B cell (primary cell): ENCODE measurements at regions not wholly inside any gene's neighbourhood (a gene's known extent, or its start where the extent isn't known, plus 50 kb on each side); places are given as distances from the start of the nearest gene placed in this dataset.

Experiments
- ATAC-seq: fragments of 200-7000 bp; cut with Tn5 transposase; one replicate; pipeline ENCODE4 v1.10.0; 2021; ENCODE audit warnings: low read depth, mild to moderate bottlenecking, moderate number of reproducible peaks, moderate library complexity
- CTCF ChIA-PET: fragments of 350-600 bp; sonication (Branson Sonifier 250); formaldehyde crosslinking; loops from one replicate; lab custom pipeline; 2021; ENCODE audit warnings: antibody characterized with exemption, inconsistent platforms; lab: Charles Lee
- POLR2A ChIA-PET: fragments of 350-600 bp; sonication (Branson Sonifier 250); formaldehyde crosslinking; loops from one replicate; lab custom pipeline; 2021; ENCODE audit warnings: antibody characterized with exemption; lab: Charles Lee
- DNase-seq: peaks from one replicate; pipeline ENCODE4 v3.0.0; 2013
- H2AFZ ChIP-seq: 2 replicates; pipeline ENCODE4 v1.6.1; 2012; ENCODE audit warnings: mild to moderate bottlenecking, low read depth, low read length; ENCODE audit not compliant: insufficient read depth, poor library complexity, severe bottlenecking
- H3K27ac ChIP-seq, 2 donors: 1 replicate in 1 of 2; 2 replicates in 1 of 2; pipeline ENCODE4 v1.5.1; 2012 to 2013; ENCODE audit warnings: low read length in 2 of 2, mild to moderate bottlenecking in 2 of 2, moderate library complexity in 1 of 2
- H3K27me3 ChIP-seq, 4 experiments: fragments of 200-600 bp in 1 of 4; sonication (generic) in 1 of 4; replicated peaks in 1 of 4; 1 replicate in 2 of 4; 2 replicates in 2 of 4; pipeline versions ENCODE4 v1.6.1 to v1.7.0; 2013 to 2016; ENCODE audit warnings: low read length in 3 of 4, mild to moderate bottlenecking in 2 of 4, mixed read lengths in 1 of 4, moderate library complexity in 1 of 4; ENCODE audit not compliant: insufficient read depth in 4 of 4, control insufficient read depth in 3 of 4; ENCODE audit errors: control extremely low read depth in 1 of 4
- H3K36me3 ChIP-seq, 2 experiments: replicated peaks in 1 of 2; 1 replicate in 1 of 2; 2 replicates in 1 of 2; pipeline versions ENCODE4 v1.6.1 to v1.7.1; 2013; ENCODE audit warnings: low read length in 1 of 2; ENCODE audit not compliant: insufficient read depth in 2 of 2, control insufficient read depth in 1 of 2; ENCODE audit errors: control extremely low read depth in 1 of 2, extremely low read depth in 1 of 2
- H3K4me1 ChIP-seq, 2 donors: fragments of 200-600 bp in 1 of 2; sonication (generic) in 1 of 2; 1 replicate in 1 of 2; 2 replicates in 1 of 2; pipeline versions ENCODE4 v1.5.1 to v1.6.1; 2013 to 2017; ENCODE audit warnings: low read length in 2 of 2; ENCODE audit not compliant: control insufficient read depth in 2 of 2, insufficient read depth in 2 of 2
- H3K4me2 ChIP-seq: replicated peaks from 2 replicates; pipeline ENCODE3; 2012; ENCODE audit warnings: mild to moderate bottlenecking, low read depth, low read length; ENCODE audit not compliant: poor library complexity, severe bottlenecking
- H3K4me3 ChIP-seq, 5 experiments: fragments of 200-600 bp in 1 of 5; sonication (generic) in 1 of 5; 1 replicate in 3 of 5; 2 replicates in 2 of 5; pipeline versions ENCODE4 v1.5.1 to v1.7.0; 2011 to 2016; ENCODE audit warnings: low read length in 4 of 5, mild to moderate bottlenecking in 4 of 5, low read depth in 2 of 5, control low read depth in 1 of 5, moderate library complexity in 1 of 5; ENCODE audit not compliant: insufficient read depth in 1 of 5; ENCODE audit errors: control extremely low read depth in 1 of 5, extremely low read depth in 1 of 5
- H3K79me2 ChIP-seq: fragments of 200-600 bp; sonication (generic); one replicate; pipeline ENCODE4 v1.6.0; 2016; ENCODE audit warnings: low read length; ENCODE audit not compliant: control insufficient read depth, insufficient read depth
- H3K9ac ChIP-seq: fragments of 200-600 bp; sonication (generic); 2 replicates; pipeline ENCODE4 v1.6.1; 2017; ENCODE audit warnings: mild to moderate bottlenecking, low read length, moderate library complexity
- H3K9me3 ChIP-seq, 3 donors: one replicate each; pipeline versions ENCODE4 v1.6.1 to v1.7.1; 2013; ENCODE audit warnings: low read length in 2 of 3; ENCODE audit not compliant: control insufficient read depth in 2 of 3, insufficient read depth in 1 of 3; ENCODE audit errors: control extremely low read depth in 1 of 3
- H4K20me1 ChIP-seq: 2 replicates; pipeline ENCODE4 v1.6.0; 2012; ENCODE audit warnings: mild to moderate bottlenecking, low read length; ENCODE audit not compliant: insufficient read depth, control insufficient read depth, poor library complexity, severe bottlenecking
- H3K27ac Mint-ChIP-seq: one replicate; pipeline ENCODE4 v1.8.0; 2021; ENCODE audit warnings: mixed read lengths
- H3K27me3 Mint-ChIP-seq: one replicate; pipeline ENCODE4 v1.8.0; 2021; ENCODE audit warnings: mixed read lengths
- H3K4me1 Mint-ChIP-seq: one replicate; pipeline ENCODE4 v1.8.0; 2021; ENCODE audit warnings: mixed read lengths
- H3K4me3 Mint-ChIP-seq: one replicate; pipeline ENCODE4 v1.8.0; 2021; ENCODE audit warnings: mixed read lengths
- H3K9me3 Mint-ChIP-seq: one replicate; pipeline ENCODE4 v1.8.0; 2022; ENCODE audit warnings: mixed read lengths; ENCODE audit not compliant: insufficient read depth
- EZH2 ChIP-seq: IDR thresholded peaks from 2 replicates; pipeline ENCODE4 v1.6.1; 2012; ENCODE audit warnings: borderline replicate concordance, low read depth, mild to moderate bottlenecking, moderate library complexity, low read length; ENCODE audit not compliant: insufficient read depth, poor library complexity, severe bottlenecking
- WGBS: methylation state at CpG from one replicate; pipeline ENCODE4 v1.1.5; 2013; ENCODE audit warnings: missing lambda C conversion rate; ENCODE audit not compliant: insufficient coverage; 5-methylcytosine and 5-hydroxymethylcytosine counted together
- intact Hi-C: fragments of 100-400 bp; cut with micrococcal nuclease; formaldehyde crosslinking; loops from one replicate; pipeline ENCODE4 v1.10.0; 2022
- TF ChIP-seq, protein P1 (sequence below): fragments of 200-600 bp; IDR thresholded peaks from one replicate; pipeline ENCODE4 v1.8.0; 2022; ENCODE audit warnings: antibody characterized with exemption, mild to moderate bottlenecking

DNA sequence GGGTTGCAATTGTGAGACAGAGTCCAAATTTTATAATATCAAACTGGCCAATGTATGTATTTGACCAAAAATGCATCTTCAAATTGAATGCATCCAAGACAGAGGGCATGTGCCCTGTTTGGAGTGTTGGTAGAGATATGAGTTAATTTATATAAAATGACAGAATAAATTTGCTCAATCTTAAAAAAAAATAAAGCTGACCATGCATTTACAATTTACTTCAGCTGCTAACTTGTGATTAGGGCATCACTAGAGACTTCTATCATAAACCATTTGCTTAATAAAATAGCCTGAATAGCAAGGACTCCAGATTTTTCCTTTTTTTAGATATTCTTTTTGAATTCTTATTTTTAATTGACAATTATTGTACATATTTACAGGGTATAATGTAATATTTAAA is 1345.8 kb downstream of the CDH11 start:
- H4K20me1 ChIP-seq, result no peaks in the 10 kb centered on the region
- no peak overlapping the region for H3K9ac ChIP-seq
- H3K4me3 ChIP-seq, result no peak overlapping the region
- H3K4me2 ChIP-seq, result no peak overlapping the region
- Mint-ChIP-seq H3K4me3 (no peak overlapping the region), H3K27me3 (no peaks in the 10 kb centered on the region), H3K4me1 (no peaks in the 10 kb centered on the region), H3K9me3 (peaks cover 2% of the 10 kb centered on the region), H3K27ac (no peak overlapping the region)
- H3K4me1 ChIP-seq, result no peaks in the 10 kb centered on the region
- DNase-seq, result no peak
- no peak overlapping the region for H2AFZ ChIP-seq
- H3K36me3 ChIP-seq, result no peaks in the 10 kb centered on the region
- ChIA-PET POLR2A (no interaction called here), CTCF (no interaction called here)
- H3K79me2 ChIP-seq, result no peaks in the 10 kb centered on the region
- no peaks in the 10 kb centered on the region for H3K9me3 ChIP-seq
- H3K27me3 ChIP-seq, result no peaks in the 10 kb centered on the region
- no peak for ATAC-seq
- TF ChIP-seq EZH2, result no peak
- TF ChIP-seq, protein P1, sequence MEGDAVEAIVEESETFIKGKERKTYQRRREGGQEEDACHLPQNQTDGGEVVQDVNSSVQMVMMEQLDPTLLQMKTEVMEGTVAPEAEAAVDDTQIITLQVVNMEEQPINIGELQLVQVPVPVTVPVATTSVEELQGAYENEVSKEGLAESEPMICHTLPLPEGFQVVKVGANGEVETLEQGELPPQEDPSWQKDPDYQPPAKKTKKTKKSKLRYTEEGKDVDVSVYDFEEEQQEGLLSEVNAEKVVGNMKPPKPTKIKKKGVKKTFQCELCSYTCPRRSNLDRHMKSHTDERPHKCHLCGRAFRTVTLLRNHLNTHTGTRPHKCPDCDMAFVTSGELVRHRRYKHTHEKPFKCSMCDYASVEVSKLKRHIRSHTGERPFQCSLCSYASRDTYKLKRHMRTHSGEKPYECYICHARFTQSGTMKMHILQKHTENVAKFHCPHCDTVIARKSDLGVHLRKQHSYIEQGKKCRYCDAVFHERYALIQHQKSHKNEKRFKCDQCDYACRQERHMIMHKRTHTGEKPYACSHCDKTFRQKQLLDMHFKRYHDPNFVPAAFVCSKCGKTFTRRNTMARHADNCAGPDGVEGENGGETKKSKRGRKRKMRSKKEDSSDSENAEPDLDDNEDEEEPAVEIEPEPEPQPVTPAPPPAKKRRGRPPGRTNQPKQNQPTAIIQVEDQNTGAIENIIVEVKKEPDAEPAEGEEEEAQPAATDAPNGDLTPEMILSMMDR, result no peak
- intact Hi-C loops, result no loop called here
- H3K27ac ChIP-seq, result no peak overlapping the region

DNA sequence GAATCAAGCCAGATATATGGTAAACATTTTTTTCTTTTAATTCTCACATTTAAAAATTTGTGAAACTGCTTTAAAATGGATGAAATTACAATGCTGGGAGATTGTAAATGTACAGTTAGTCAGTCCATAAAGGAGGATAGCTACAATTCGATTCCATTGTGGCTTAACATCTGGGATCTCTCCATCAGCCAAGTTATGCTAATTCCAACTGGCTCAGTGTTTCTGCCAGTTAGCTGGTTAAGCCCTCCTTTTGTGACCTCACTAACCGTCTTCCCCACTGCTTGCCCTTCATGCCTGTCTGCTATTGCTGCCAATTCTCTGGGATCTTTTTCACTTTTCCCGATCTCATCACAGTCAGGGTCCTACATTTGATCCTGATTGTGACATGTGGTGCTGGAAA is 1347.6 kb downstream of the CDH11 start:
- ChIA-PET POLR2A (no interaction called here), CTCF (no interaction called here)
- no peaks in the 10 kb centered on the region for H3K9me3 ChIP-seq
- Mint-ChIP-seq H3K4me1 (no peaks in the 10 kb centered on the region), H3K9me3 (peaks cover 2% of the 10 kb centered on the region), H3K27me3 (no peaks in the 10 kb centered on the region), H3K4me3 (no peak overlapping the region), H3K27ac (no peak overlapping the region)
- intact Hi-C loops, result no loop called here
- DNase-seq (no peak), ATAC-seq (no peak)
- H3K27ac ChIP-seq, result no peak overlapping the region
- no peaks in the 10 kb centered on the region for H3K27me3 ChIP-seq
- H2AFZ ChIP-seq, result no peak overlapping the region
- no peak for TF ChIP-seq EZH2
- TF ChIP-seq, protein P1, result no peak
- 89% methylated on average over 1 of the region's 3 CpGs for WGBS
- no peaks in the 10 kb centered on the region for H3K4me1 ChIP-seq
- no peak overlapping the region for H3K4me2 ChIP-seq
- H3K9ac ChIP-seq, result no peak overlapping the region
- H4K20me1 ChIP-seq, result no peaks in the 10 kb centered on the region
- H3K4me3 ChIP-seq, result no peak overlapping the region
- H3K36me3 ChIP-seq, result no peaks in the 10 kb centered on the region
- no peaks in the 10 kb centered on the region for H3K79me2 ChIP-seq
